IgD-negative memory B cell (primary cell): ENCODE measurements at regions not wholly inside any gene's neighbourhood (a gene's known extent, or its start where the extent isn't known, plus 50 kb on each side); places are given as distances from the start of the nearest gene placed in this dataset.

ENCODE experiments used
- H3K27ac Mint-ChIP-seq, 3 donors: one replicate each; pipeline ENCODE4 v1.8.0; 2020 to 2022; ENCODE audit warnings: mild to moderate bottlenecking in 3 of 3, mixed read lengths in 3 of 3, moderate library complexity in 1 of 3
- H3K27me3 Mint-ChIP-seq: one replicate; pipeline ENCODE4 v1.8.0; 2021; ENCODE audit warnings: mixed read lengths
- H3K36me3 Mint-ChIP-seq: one replicate; pipeline ENCODE4 v1.8.0; 2020; ENCODE audit warnings: mild to moderate bottlenecking, mixed read lengths
- H3K4me1 Mint-ChIP-seq, 3 donors: one replicate each; pipeline ENCODE4 v1.8.0; 2020 to 2022; ENCODE audit warnings: mixed read lengths in 3 of 3, mild to moderate bottlenecking in 1 of 3
- H3K4me3 Mint-ChIP-seq, 4 donors: one replicate each; pipeline ENCODE4 v1.8.0; 2020 to 2022; ENCODE audit warnings: mild to moderate bottlenecking in 4 of 4, mixed read lengths in 4 of 4, moderate library complexity in 3 of 4
- H3K9me3 Mint-ChIP-seq, 3 donors: one replicate each; pipeline ENCODE4 v1.8.0; 2020 to 2021; ENCODE audit warnings: mixed read lengths in 3 of 3, mild to moderate bottlenecking in 1 of 3

DNA sequence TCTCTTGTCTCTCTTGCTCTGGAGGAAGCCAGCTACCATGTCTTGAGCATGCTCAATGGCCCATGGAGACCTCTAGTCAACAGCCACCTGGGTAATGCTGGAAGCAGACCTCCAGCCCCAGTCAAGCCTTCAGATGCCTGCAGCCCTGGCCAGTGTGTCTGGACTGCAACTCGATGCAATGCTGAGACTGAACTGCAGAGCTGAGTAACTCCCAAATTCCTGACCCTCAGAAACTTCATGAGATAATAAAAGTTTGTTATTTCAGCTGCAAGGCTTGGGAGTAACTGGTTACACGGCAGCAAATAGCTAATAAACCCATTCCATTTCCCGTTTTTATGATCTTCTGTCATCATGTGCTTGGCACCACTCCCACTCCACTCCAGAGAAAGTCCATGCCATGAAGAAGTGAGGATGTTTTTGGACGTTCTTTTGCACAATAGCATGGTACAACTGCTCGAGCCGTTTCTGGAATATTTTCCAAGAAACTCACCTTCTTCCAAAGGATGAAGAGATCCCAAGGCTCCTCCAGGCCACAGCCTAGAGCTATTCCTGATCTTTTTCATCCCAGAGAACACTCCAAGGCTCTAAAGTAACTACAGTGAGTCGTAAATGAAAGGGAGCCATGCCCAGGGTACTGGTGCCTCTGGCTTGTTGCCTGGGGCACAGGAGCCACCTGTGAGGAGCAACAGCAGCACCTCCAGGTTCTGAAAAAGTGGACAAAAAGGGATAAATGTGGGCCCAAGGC is 72.0 kb upstream of the KLF13 start:
- Mint-ChIP-seq H3K27me3 (peaks cover 6% of the 10 kb centered on the region), H3K36me3 (peaks cover 3% of the 10 kb centered on the region), H3K4me3 (peak overlapping the region in 2 of 4 donors; percentile 3 to 81), H3K27ac (no peak overlapping the region), H3K4me1 (peaks cover 19 to 29% (median 21%) of the 10 kb centered on the region in 3 donors), H3K9me3 (peaks cover 0 to 1% (median 0%) of the 10 kb centered on the region in 3 donors)

GRCh38 chr15:31255176-31255510 is 71.5 kb upstream of the KLF13 start:
- H3K27me3 Mint-ChIP-seq: peaks cover 2% of the 10 kb centered on the region
- H3K27ac Mint-ChIP-seq: no peak overlapping the region
- H3K9me3 Mint-ChIP-seq: peaks cover 0 to 1% (median 0%) of the 10 kb centered on the region in 3 donors
- H3K4me3 Mint-ChIP-seq: no peak overlapping the region
- H3K36me3 Mint-ChIP-seq: peaks cover 3% of the 10 kb centered on the region
- H3K4me1 Mint-ChIP-seq: peaks cover 19 to 29% (median 21%) of the 10 kb centered on the region in 3 donors

GRCh38 chr15:31255732-31256377 is 70.8 kb upstream of the KLF13 start:
- Mint-ChIP-seq H3K27me3 (no peaks in the 10 kb centered on the region), H3K9me3 (peaks cover 0 to 1% (median 0%) of the 10 kb centered on the region in 3 donors), H3K4me1 (peaks cover 19 to 30% (median 21%) of the 10 kb centered on the region in 3 donors), H3K4me3 (peak overlapping the region in 2 of 4 donors; percentile 47 to 75), H3K36me3 (peaks cover 3% of the 10 kb centered on the region), H3K27ac (peak overlapping the region in 1 of 3 donors; percentile 82)

- peak overlapping the region in 2 of 4 donors; percentile 47 to 71 for H3K4me3 Mint-ChIP-seq
- H3K4me1 Mint-ChIP-seq: peaks cover 22 to 35% (median 28%) of the 10 kb centered on the region in 3 donors
- peaks cover 0 to 1% (median 0%) of the 10 kb centered on the region in 3 donors for H3K9me3 Mint-ChIP-seq
- H3K27me3 Mint-ChIP-seq: no peaks in the 10 kb centered on the region
- peak overlapping the region in 1 of 3 donors; percentile 36 for H3K27ac Mint-ChIP-seq
- H3K36me3 Mint-ChIP-seq: peaks cover 3% of the 10 kb centered on the region
Measured at GRCh38 chr15:31256378-31257265, 70.0 kb upstream of the KLF13 start.

DNA sequence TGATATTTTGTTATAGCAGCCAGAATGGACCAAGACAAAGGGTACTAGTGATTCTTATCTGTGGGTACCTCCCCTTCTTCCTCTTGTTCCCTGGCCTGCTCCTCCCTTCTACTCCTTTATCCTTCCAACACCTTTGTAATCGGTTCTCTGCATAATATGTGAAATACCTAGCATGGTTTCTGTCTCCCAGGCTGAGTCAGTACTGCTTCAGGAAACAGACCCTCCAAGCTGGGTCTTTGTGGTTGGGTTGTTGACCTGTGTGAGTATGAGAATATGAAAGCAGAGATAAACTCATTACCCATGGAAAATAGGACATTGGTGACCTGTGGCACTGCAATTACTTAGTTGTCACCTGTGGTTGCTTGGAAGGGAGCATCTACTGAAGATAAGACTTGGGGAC is 69.3 kb upstream of the KLF13 start:
- Mint-ChIP-seq H3K36me3 (peaks cover 3% of the 10 kb centered on the region), H3K27ac (peak overlapping the region in 1 of 3 donors; percentile 36), H3K4me1 (peaks cover 29 to 41% (median 32%) of the 10 kb centered on the region in 3 donors), H3K4me3 (peak overlapping the region in 2 of 4 donors; percentile 3 to 58), H3K27me3 (no peaks in the 10 kb centered on the region), H3K9me3 (peaks cover 0 to 1% (median 0%) of the 10 kb centered on the region in 3 donors)

- H3K4me1 Mint-ChIP-seq: peaks cover 38 to 51% (median 42%) of the 10 kb centered on the region in 3 donors
- H3K36me3 Mint-ChIP-seq: peaks cover 3% of the 10 kb centered on the region
- no peak overlapping the region for H3K4me3 Mint-ChIP-seq
- peak overlapping the region in 1 of 3 donors; percentile 50 for H3K27ac Mint-ChIP-seq
- H3K27me3 Mint-ChIP-seq: no peaks in the 10 kb centered on the region
- peaks cover 0 to 1% (median 0%) of the 10 kb centered on the region in 3 donors for H3K9me3 Mint-ChIP-seq
Measured at GRCh38 chr15:31258260-31258659, 68.4 kb upstream of the KLF13 start.

GRCh38 chr15:31259562-31260252 is 66.9 kb upstream of the KLF13 start:
- H3K4me3 Mint-ChIP-seq: no peak overlapping the region
- H3K27ac Mint-ChIP-seq: no peak overlapping the region
- H3K36me3 Mint-ChIP-seq: peaks cover 3% of the 10 kb centered on the region
- H3K4me1 Mint-ChIP-seq: peaks cover 44 to 60% (median 55%) of the 10 kb centered on the region in 3 donors
- no peaks in the 10 kb centered on the region for H3K27me3 Mint-ChIP-seq
- no peaks in the 10 kb centered on the region for H3K9me3 Mint-ChIP-seq

DNA sequence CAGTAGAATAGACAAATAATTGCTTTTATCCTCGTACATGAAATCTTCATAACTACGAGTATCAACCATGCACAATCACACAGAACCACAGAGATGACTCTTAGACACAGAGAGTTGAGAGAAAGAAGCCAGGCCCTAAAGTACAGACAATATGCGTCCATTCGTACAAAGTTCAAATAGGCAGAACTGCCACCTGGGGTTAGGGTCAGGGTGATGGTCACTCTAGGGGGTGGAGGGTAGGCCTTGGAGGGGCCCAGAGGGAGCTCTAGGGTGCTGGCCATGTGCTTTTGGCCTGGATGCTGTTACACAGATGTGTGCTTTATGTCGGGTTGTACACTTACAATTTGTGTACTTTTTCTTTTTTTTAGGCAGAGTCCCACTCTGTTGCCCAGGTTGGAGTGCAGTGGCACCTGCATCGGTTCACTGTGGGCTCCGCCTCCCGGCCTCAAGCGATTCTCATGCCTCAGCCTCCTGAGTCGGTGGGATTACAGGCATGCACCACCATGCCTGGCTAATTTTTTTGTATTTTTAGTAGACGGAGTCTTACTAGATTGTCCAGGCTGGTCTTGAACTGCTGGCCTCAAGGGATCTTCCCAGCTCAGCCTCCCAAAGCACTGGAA is 65.9 kb upstream of the KLF13 start:
- H3K27ac Mint-ChIP-seq: peak overlapping the region in 2 of 3 donors; percentile 59 to 82
- peaks cover 3% of the 10 kb centered on the region for H3K36me3 Mint-ChIP-seq
- H3K27me3 Mint-ChIP-seq: no peaks in the 10 kb centered on the region
- H3K4me3 Mint-ChIP-seq: peak overlapping the region in 1 of 4 donors; percentile 45
- peaks cover 46 to 58% (median 52%) of the 10 kb centered on the region in 3 donors for H3K4me1 Mint-ChIP-seq
- H3K9me3 Mint-ChIP-seq: no peaks in the 10 kb centered on the region

DNA sequence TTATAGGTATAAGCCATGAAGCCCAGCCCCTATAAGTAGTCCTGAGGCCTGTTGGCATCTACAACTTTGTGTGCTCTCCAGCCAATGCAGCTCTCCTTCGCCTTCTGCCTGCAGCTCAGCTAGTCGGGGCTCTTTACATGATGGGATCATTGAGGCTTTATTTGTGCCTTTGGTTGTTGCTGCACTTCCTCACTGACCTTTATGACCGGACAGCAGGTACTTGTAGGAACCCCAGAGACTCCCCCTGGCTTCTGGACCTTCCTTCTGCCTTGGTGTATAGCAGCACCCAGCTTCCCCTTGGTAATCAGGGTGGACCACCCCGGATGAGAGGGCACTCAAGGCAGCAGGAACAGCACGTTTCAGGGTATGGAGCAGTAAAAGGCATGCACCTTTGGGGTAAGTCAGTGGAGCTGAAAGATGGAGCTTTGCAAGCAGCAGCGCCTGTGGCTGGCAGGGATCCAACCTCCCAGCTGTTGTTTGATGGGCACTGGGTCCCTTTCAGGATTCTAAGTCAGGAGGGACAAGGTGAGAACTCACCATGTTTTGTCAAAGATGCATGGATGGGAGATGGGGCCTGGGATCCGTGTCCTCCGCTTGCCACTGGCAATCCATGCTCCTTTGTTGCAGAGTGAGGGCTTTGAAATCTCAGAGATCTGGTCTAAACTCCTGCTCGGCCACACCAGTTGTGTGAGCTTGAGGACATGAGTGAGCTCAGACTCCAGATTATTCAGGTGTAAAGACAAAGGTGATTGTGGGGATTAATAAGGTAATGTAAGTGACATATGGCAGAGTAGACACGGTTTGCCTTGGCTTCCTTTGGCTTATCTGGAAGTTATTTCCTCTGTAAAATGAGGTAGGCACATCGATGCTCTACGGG is 65.1 kb upstream of the KLF13 start:
- H3K36me3 Mint-ChIP-seq: peaks cover 3% of the 10 kb centered on the region
- peak overlapping the region in 2 of 3 donors; percentile 31 to 87 for H3K27ac Mint-ChIP-seq
- peak overlapping the region in 1 of 4 donors; percentile 24 for H3K4me3 Mint-ChIP-seq
- no peaks in the 10 kb centered on the region for H3K27me3 Mint-ChIP-seq
- peaks cover 49 to 57% (median 52%) of the 10 kb centered on the region in 3 donors for H3K4me1 Mint-ChIP-seq
- no peaks in the 10 kb centered on the region for H3K9me3 Mint-ChIP-seq

DNA sequence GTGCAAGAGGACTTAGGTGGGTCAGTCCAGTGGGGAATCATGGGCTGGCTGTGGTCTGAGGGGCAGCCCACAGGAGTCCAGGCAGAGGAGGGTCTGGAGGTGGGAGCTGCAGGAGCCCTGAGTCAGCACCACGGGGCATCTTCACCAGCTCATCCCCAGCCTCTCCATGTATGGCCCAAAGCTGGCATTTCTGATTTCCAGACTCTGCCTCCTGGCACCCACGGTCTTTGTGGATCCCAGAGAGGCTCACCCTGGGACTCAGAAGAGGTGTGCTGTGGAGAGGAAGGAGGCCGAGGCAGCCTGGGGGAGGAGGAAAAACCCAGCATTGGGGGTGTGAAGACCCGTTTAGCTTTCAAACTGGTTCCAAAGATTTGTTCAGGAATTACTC is 64.5 kb upstream of the KLF13 start:
- H3K9me3 Mint-ChIP-seq: no peaks in the 10 kb centered on the region
- H3K36me3 Mint-ChIP-seq: peaks cover 3% of the 10 kb centered on the region
- peaks cover 47 to 62% (median 55%) of the 10 kb centered on the region in 3 donors for H3K4me1 Mint-ChIP-seq
- peak overlapping the region in 1 of 3 donors; percentile 87 for H3K27ac Mint-ChIP-seq
- no peaks in the 10 kb centered on the region for H3K27me3 Mint-ChIP-seq
- H3K4me3 Mint-ChIP-seq: peak overlapping the region in 1 of 4 donors; percentile 39

DNA sequence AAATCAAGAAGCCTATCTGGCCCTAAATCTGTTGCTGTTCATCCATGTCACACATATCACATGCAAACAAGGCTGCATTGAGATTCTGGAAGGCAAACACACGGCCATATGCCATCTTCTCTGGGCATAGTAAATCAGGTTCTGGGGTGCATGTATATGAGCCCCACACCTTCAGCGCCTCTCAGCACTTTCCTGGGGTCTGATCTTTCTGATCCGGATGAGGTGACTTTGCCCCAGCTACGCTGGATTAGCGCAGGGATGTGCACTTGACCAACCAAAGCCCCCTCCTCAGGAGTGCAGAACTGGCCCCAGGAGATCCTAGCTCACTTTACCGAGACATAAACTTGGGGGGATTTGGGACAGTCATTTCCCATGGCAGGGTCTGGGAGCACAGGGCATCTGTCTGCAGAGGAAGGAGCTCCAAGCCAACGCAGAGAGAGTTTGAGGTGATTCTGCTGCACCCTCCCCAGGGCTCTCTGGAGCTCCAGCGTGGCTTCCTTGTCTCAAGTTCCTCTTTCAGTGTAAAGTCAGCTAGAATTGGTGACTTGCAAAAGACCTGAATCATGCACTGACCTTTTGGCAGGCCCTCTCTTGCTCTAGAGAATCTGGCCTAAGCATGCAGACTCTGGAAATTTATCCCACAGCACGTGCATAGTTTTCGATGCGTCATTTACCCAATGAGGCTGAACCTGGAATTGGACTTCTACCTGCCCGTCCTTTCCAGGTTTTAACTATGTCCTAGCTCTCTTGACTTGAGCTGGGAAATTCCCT is 63.5 kb upstream of the KLF13 start:
- H3K36me3 Mint-ChIP-seq: peaks cover under 1% of the 10 kb centered on the region
- peak overlapping the region; percentile 87 to 98 (median 93) for H3K27ac Mint-ChIP-seq
- no peaks in the 10 kb centered on the region for H3K9me3 Mint-ChIP-seq
- no peaks in the 10 kb centered on the region for H3K27me3 Mint-ChIP-seq
- peak overlapping the region; percentile 59 to 89 (median 81) for H3K4me3 Mint-ChIP-seq
- H3K4me1 Mint-ChIP-seq: peaks cover 44 to 69% (median 64%) of the 10 kb centered on the region in 3 donors

- Mint-ChIP-seq H3K27ac (peak overlapping the region; percentile 87 to 98 (median 93)), H3K4me1 (peaks cover 44 to 69% (median 65%) of the 10 kb centered on the region in 3 donors), H3K27me3 (no peaks in the 10 kb centered on the region), H3K9me3 (no peaks in the 10 kb centered on the region), H3K4me3 (peak overlapping the region; percentile 59 to 89 (median 81)), H3K36me3 (no peaks in the 10 kb centered on the region)
Measured at GRCh38 chr15:31263751-31264558, 62.7 kb upstream of the KLF13 start.
